ENCODE measurements at regions not wholly inside any gene's neighbourhood (a gene's known extent, or its start where the extent isn't known, plus 50 kb on each side); places are given as distances from the start of the nearest gene placed in this dataset.
A peak's percentile ranks its signal among the peaks of the same experiment; 100 is the strongest.

DNA sequence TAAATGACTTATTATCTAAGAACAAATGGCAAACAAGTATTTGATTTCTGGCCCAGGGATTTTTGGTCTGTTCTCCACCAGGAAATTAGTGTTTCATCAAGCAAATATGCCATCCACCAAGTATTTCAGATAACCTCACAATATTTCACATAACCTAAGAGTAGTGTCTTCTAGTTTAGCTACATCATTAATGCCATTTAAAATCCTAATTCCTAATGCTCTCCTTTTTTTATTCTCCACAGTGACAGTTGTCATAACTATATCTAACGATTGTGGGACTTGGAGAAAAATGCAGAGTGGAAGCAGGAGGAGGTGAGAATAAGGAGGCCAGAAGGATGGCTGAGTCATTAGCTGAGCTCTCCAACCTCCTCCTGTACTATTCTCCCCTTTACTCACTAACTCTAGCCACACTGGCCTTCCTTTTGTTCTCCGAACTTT lies 58.5 kb upstream of the CTLA4 start:
- Histone ChIP-seq H3K9me3 (ENCODE audit: control insufficient read depth, low read length) (peaks cover 6% of the 10 kb centered on the region), H3K27me3 (ENCODE audit: control insufficient read depth, insufficient read depth, low read length, poor library complexity, severe bottlenecking) (peaks cover 6% of the 10 kb centered on the region), H3K4me3 (ENCODE audit: low read length) (no peak overlapping the region), H3K9ac (ENCODE audit: extremely low read depth, low read length, poor library complexity, severe bottlenecking) (no peak overlapping the region), H3K36me3 (ENCODE audit: control insufficient read depth, insufficient read depth, low read length) (no peaks in the 10 kb centered on the region), H3K4me1 (ENCODE audit: control insufficient read depth, insufficient read depth, low read length) (no peaks in the 10 kb centered on the region), H3K27ac (ENCODE audit: low read depth, low read length) (peak overlapping the region; percentile 96)
- TF ChIP-seq, protein P1, sequence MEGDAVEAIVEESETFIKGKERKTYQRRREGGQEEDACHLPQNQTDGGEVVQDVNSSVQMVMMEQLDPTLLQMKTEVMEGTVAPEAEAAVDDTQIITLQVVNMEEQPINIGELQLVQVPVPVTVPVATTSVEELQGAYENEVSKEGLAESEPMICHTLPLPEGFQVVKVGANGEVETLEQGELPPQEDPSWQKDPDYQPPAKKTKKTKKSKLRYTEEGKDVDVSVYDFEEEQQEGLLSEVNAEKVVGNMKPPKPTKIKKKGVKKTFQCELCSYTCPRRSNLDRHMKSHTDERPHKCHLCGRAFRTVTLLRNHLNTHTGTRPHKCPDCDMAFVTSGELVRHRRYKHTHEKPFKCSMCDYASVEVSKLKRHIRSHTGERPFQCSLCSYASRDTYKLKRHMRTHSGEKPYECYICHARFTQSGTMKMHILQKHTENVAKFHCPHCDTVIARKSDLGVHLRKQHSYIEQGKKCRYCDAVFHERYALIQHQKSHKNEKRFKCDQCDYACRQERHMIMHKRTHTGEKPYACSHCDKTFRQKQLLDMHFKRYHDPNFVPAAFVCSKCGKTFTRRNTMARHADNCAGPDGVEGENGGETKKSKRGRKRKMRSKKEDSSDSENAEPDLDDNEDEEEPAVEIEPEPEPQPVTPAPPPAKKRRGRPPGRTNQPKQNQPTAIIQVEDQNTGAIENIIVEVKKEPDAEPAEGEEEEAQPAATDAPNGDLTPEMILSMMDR (conservative IDR thresholded peaks at IDR 0.05) = no peak
- Mint-ChIP-seq H3K4me3 (no peak overlapping the region), H3K36me3 (ENCODE audit: low read depth) (no peaks in the 10 kb centered on the region), H3K4me1 (peaks cover 6% of the 10 kb centered on the region), H3K27me3 (ENCODE audit: insufficient read depth) (peaks cover 10% of the 10 kb centered on the region), H3K27ac (no peak overlapping the region), H3K9me3 (peaks cover 4% of the 10 kb centered on the region)
- 77 to 78% methylated on average over 1 of the region's 2 CpGs for WGBS, 2 experiments (ENCODE audit: insufficient coverage in 1 of 2, insufficient read length in 1 of 2)
- no peak for DNase-seq

DNA sequence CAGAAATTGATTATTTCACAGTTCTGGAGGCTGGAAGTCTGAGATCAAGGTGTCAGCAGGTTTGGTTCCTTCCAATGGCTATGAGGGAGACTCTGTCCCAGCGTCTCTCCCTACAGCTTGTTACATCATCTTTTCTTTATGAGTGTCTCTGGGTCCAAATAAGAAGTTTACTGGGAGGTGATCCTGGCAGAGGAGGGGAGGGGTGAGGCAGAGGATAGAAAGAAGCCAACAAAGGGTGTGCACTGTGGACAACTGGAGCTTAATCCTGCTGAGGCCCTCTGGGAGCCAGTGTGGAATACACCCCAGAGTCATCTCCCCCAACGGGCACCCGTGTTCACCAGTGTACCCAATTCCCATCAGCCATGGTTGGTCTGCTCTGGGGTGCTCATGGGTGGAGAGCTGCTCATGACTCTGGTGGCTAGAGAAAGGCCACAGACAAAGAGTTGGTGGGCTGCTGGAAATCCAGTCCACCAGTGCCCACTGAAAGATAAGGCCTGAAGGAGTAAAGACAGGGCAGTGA lies 57.5 kb upstream of the CTLA4 start:
- Histone ChIP-seq H3K27me3 (ENCODE audit: control insufficient read depth, insufficient read depth, low read length, poor library complexity, severe bottlenecking) (peaks cover 6% of the 10 kb centered on the region), H3K4me1 (ENCODE audit: control insufficient read depth, insufficient read depth, low read length) (no peaks in the 10 kb centered on the region)
- no peak overlapping the region for H3K27ac Mint-ChIP-seq

DNA sequence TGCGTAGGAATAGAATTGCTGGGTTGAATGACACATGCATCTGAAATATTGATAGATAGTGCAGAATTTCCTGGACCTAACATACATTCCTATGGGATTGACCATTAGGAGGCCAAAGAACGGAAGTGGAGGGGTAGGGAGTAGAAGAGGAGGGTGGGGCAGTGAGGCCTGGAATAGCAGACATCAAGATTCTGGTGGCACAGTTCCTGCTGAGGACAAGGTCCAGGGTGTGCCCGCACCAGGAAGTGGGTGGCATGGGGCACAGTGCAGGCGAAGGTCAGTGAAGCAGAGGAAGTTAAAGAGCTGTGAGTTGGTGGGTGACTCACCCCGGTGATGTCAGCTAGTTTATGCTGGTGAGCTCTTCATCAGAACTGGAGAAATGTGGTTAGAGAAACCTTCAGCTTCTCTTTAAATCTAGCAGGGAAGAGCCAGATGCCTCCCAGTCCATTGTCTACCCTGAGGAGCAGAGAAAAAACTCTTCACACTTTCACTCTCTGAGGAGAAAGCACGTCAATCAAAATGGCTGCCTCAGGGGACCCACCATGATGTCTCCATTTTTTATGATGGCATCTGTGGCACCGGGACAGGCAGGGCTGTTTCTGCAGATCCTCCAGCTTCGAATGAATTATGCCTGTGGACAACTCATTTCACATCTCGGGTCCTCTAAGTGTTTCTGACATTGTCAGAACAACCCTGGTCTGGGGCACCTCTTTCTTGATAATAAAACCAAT lies 55.9 kb upstream of the CTLA4 start:
- Mint-ChIP-seq H3K27ac (no peak overlapping the region), H3K9me3 (no peaks in the 10 kb centered on the region), H3K4me1 (peaks cover 14% of the 10 kb centered on the region), H3K27me3 (ENCODE audit: insufficient read depth) (peaks cover 19% of the 10 kb centered on the region), H3K4me3 (no peak overlapping the region), H3K36me3 (ENCODE audit: low read depth) (no peaks in the 10 kb centered on the region)
- no peaks in the 10 kb centered on the region for H3K9me3 ChIP-seq (ENCODE audit: control insufficient read depth, low read length)
- no peak for DNase-seq
- no peaks in the 10 kb centered on the region for H3K4me1 ChIP-seq (ENCODE audit: control insufficient read depth, insufficient read depth, low read length)
- TF ChIP-seq, protein P1 (conservative IDR thresholded peaks at IDR 0.05) = no peak
- no peaks in the 10 kb centered on the region for H3K36me3 ChIP-seq (ENCODE audit: control insufficient read depth, insufficient read depth, low read length)
- H3K27me3 ChIP-seq (ENCODE audit: control insufficient read depth, insufficient read depth, low read length, poor library complexity, severe bottlenecking) = peaks cover 17% of the 10 kb centered on the region
- H3K27ac ChIP-seq (ENCODE audit: low read depth, low read length) = no peak overlapping the region
- H3K4me3 ChIP-seq (ENCODE audit: low read length) = no peak overlapping the region
- 80 to 83% methylated on average over 6 to 9 of the region's 9 CpGs for WGBS, 2 experiments (ENCODE audit: insufficient coverage in 1 of 2, insufficient read length in 1 of 2)
- no peak overlapping the region for H3K9ac ChIP-seq (ENCODE audit: extremely low read depth, low read length, poor library complexity, severe bottlenecking)

More for the DNA sequence above, 57.5 kb upstream of the CTLA4 start:
- H3K36me3 Mint-ChIP-seq (ENCODE audit: low read depth) = no peaks in the 10 kb centered on the region
- H3K36me3 ChIP-seq (ENCODE audit: control insufficient read depth, insufficient read depth, low read length) = no peaks in the 10 kb centered on the region
- H3K9ac ChIP-seq (ENCODE audit: extremely low read depth, low read length, poor library complexity, severe bottlenecking) = no peak overlapping the region
- H3K4me1 Mint-ChIP-seq = peaks cover 12% of the 10 kb centered on the region
- H3K9me3 ChIP-seq (ENCODE audit: control insufficient read depth, low read length) = peaks cover 6% of the 10 kb centered on the region
- WGBS, 2 experiments (ENCODE audit: insufficient coverage in 1 of 2, insufficient read length in 1 of 2) = 94 to 95% methylated on average over 2 to 3 of the region's 3 CpGs
- H3K4me3 Mint-ChIP-seq = no peak overlapping the region
- peaks cover 4% of the 10 kb centered on the region for H3K9me3 Mint-ChIP-seq
- TF ChIP-seq, protein P1 (conservative IDR thresholded peaks at IDR 0.05) = no peak
- H3K27me3 Mint-ChIP-seq (ENCODE audit: insufficient read depth) = peaks cover 10% of the 10 kb centered on the region
- no peak for DNase-seq
- no peak overlapping the region for H3K4me3 ChIP-seq (ENCODE audit: low read length)
- no peak overlapping the region for H3K27ac ChIP-seq (ENCODE audit: low read depth, low read length)
